ENCODE measurements at regions not wholly inside any gene's neighbourhood (a gene's known extent, or its start where the extent isn't known, plus 50 kb on each side); places are given as distances from the start of the nearest gene placed in this dataset.

DNA sequence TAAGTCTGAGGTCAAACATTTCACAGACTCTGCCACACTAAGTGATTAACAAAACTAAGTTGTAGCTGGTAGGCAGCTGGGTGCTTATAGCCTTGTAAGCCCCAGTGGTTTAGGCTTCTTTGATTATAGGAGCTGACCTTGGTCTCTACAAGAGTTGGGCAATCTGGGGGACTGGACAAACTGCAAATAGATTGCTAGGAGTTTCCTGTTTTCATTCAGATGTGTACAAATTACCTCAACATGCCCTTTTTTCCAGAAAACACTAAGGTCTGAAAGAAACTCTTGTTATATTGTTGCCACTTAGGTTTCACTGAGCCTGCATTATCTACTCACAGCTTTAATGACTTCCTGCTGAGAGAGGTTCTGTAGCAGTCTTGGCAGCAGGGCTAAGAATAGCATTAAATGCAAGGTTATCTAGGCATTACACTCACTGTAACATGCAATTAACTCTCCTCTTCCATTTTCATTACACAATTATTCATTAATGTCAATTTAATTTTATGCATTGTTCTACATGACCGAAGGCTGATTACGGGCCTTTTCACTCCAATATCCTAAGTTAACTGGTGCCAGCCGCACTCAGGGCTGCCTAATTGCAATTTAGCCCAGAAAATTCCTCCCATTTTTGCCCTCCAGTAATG, 314.0 kb downstream of the LMO4 start:
- Histone ChIP-seq H3K27me3 (no peaks in the 10 kb centered on the region), H3K9me3 (no peaks in the 10 kb centered on the region), H3K27ac (no peak overlapping the region), H3K36me3 (no peaks in the 10 kb centered on the region), H3K4me3 (no peak overlapping the region), H3K4me1 (peaks cover 0 to 5% of the 10 kb centered on the region in 2 donors)
- DNase-seq (ENCODE audit: low spot score in 2 of 2), result no peak
- intact Hi-C loops (cut with DNase I), result loop anchor here (5.0 to 10.0 kb wide), 2 partner anchors 310 to 312 kb away; no protein-coding TSS in a partner anchor
- TF ChIP-seq, protein P1, sequence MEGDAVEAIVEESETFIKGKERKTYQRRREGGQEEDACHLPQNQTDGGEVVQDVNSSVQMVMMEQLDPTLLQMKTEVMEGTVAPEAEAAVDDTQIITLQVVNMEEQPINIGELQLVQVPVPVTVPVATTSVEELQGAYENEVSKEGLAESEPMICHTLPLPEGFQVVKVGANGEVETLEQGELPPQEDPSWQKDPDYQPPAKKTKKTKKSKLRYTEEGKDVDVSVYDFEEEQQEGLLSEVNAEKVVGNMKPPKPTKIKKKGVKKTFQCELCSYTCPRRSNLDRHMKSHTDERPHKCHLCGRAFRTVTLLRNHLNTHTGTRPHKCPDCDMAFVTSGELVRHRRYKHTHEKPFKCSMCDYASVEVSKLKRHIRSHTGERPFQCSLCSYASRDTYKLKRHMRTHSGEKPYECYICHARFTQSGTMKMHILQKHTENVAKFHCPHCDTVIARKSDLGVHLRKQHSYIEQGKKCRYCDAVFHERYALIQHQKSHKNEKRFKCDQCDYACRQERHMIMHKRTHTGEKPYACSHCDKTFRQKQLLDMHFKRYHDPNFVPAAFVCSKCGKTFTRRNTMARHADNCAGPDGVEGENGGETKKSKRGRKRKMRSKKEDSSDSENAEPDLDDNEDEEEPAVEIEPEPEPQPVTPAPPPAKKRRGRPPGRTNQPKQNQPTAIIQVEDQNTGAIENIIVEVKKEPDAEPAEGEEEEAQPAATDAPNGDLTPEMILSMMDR (IDR thresholded peaks at IDR 0.05), result no peak

DNA sequence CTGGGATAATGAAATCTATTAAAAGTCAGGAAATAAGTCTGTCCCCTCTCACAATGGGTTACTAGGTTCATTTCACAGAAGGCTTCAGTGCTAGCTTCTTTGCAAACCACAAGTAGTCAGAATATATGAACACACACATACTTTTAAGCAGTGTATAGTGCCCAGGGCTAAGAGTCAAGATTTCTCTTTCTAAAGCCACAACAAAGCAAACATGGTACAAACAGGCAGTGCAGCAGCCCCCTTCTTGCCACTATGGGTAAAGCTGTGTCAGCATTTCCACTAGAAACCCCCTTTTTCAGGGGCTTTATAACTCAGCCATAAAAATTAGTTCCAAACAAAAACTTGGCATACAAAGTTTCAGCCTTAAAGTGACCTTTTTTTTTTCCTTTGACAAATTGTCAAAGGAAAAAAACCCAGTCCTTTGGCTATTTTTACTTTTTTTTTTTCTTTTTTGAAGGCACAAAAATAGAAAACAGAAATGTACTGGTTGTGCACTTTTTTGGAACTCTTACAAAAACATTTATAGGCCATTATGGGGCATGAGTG, 315.4 kb downstream of the LMO4 start:
- Histone ChIP-seq H3K4me1 (peaks cover 0 to 5% of the 10 kb centered on the region in 2 donors), H3K36me3 (no peaks in the 10 kb centered on the region), H3K4me3 (no peak overlapping the region), H3K9me3 (no peaks in the 10 kb centered on the region), H3K27ac (peak overlapping the region; percentile 33 to 48), H3K27me3 (no peaks in the 10 kb centered on the region)
- TF ChIP-seq, protein P1 (IDR thresholded peaks at IDR 0.05), result no peak
- intact Hi-C loops (cut with DNase I), result loop anchor here (5.0 to 10.0 kb wide), 2 partner anchors 311 to 312 kb away; no protein-coding TSS in a partner anchor
- no peak for DNase-seq (ENCODE audit: low spot score in 2 of 2)

DNA sequence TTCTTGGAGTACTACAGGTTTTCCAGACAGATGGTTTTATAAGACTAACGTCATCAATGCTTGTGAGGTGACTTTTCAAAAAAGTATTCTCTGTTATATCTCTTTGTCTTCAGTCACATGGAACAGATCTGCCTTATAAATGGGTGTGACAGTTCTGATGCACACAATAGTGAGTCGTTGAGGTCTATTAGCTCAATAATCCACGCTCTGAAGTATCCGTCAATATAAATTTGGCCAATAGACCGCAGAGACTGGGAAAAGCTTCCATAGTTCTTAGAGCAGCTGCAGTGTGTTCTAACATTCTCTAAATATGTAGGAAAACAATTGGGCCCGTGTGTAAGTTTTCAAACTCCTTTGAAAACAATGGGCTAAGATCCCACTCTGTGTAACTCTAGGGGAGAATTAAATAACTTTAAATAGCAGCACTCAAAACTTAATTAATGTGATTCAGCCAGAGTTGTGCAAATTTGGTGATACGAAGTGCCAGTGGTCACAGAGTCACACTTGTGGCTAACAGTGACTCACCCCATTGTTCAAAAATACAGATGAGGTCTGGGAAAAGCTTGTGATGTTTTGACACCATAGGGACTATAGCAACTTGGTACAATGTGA, 316.0 kb downstream of the LMO4 start:
- Histone ChIP-seq H3K9me3 (no peaks in the 10 kb centered on the region), H3K36me3 (no peaks in the 10 kb centered on the region), H3K27me3 (no peaks in the 10 kb centered on the region), H3K27ac (peak overlapping the region; percentile 33 to 48), H3K4me3 (no peak overlapping the region), H3K4me1 (peaks cover 0 to 5% of the 10 kb centered on the region in 2 donors)
- TF ChIP-seq, protein P1 (IDR thresholded peaks at IDR 0.05), result no peak
- no peak for DNase-seq (ENCODE audit: low spot score in 2 of 2)
- intact Hi-C loops (cut with DNase I), result loop anchor here (5.0 to 10.0 kb wide), 2 partner anchors 310 to 312 kb away; no protein-coding TSS in a partner anchor

DNA sequence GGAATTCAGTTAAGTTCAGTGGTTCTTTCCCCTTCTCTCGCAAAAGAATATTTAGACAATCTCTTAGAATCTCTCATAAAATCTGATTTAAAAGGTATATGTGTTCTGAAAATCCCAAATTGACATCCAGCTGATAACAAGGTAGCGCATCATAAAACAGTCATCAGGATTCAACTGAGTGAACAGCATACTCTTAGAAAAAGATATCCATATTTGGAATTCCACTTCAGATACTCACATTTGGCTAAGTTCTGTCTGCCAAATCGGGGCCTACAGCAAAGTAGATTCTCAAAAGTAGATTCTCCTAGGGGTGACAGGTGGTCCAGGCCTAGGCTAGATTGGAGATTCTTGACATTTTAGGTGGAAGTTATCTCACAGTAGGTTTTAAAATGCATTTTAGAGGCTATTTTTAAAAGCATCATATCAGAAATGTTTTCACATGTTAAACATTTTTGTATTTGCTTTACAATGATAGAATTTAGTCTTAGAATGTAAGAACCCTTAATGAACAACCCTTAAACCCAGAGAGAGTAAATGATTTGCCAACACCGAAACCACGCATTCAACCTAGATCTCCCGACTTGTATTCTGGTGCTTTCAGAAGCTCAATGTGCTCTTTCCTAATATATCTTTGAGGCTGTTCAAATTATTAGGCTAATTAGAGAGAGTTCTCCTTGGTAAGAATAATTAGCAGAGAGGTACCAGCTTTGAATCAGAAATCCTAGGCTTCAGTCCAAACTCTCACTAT, 318.9 kb downstream of the LMO4 start:
- Histone ChIP-seq H3K4me1 (peaks cover 0 to 5% of the 10 kb centered on the region in 2 donors), H3K9me3 (no peaks in the 10 kb centered on the region), H3K27ac (no peak overlapping the region), H3K4me3 (no peak overlapping the region), H3K27me3 (no peaks in the 10 kb centered on the region), H3K36me3 (no peaks in the 10 kb centered on the region)
- intact Hi-C loops (cut with DNase I), result loop anchor here (10.0 kb wide), 1 partner anchor 307 kb away; no protein-coding TSS in a partner anchor
- DNase-seq (ENCODE audit: low spot score in 2 of 2), result no peak
- TF ChIP-seq, protein P1 (IDR thresholded peaks at IDR 0.05), result no peak

DNA sequence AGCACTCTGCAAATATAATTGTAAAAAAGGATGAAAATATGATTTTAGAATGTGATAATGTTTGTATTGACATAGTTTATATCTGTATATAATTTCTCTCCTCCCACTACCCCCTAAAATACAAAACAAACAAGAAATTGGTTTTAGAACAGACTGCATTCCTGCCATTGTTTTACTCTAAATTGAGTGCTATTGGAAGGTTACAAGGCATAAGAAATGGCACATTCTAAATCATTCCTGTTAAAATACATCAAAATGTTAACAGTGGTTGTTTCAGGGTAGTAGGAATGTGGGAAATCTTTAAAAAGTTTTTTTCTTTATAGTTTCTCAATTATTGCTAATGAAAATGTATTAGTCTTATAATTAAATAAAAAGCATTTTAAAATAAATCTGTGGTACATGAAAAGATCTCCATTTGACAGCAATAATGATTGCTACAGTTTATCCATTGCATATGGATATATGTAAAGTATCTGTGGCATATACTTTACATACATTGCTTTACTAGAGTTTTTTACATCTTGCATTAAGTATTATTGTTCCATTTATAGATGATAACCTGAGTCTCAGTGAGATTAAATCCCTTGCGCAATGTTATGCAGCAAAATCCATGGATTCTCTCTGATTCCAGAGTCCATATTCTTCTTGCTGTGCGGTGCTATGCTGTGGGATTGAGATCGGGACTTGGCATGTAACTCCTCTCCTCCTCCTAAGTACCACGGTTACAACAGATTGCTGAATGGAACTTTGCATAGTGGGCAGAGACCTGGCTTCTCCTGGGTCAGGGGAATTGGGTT, 319.8 kb downstream of the LMO4 start:
- no peak overlapping the region for H3K27ac ChIP-seq
- TF ChIP-seq, protein P1 (IDR thresholded peaks at IDR 0.05), result no peak
- H3K36me3 ChIP-seq, result no peaks in the 10 kb centered on the region
- intact Hi-C loops (cut with DNase I), result loop anchor here (10.0 kb wide), 1 partner anchor 306 kb away; no protein-coding TSS in a partner anchor
- H3K4me3 ChIP-seq, result no peak overlapping the region
- H3K27me3 ChIP-seq, result no peaks in the 10 kb centered on the region
- no peaks in the 10 kb centered on the region for H3K9me3 ChIP-seq
- H3K4me1 ChIP-seq, result peaks cover 0 to 5% of the 10 kb centered on the region in 2 donors
- no peak for DNase-seq (ENCODE audit: low spot score in 2 of 2)

Measured in ascending aorta (tissue), 2 donors.